GM18505 (cell line): ENCODE measurements at regions not wholly inside any gene's neighbourhood (a gene's known extent, or its start where the extent isn't known, plus 50 kb on each side); places are given as distances from the start of the nearest gene placed in this dataset.

ENCODE experiments used
- ATAC-seq: cut with Tn5 transposase; IDR thresholded peaks from one replicate; pipeline ENCODE4 v1.9.1; 2021; ENCODE audit not compliant: unreplicated experiment
- POLR2A ChIP-seq: IDR thresholded peaks from 4 replicates; pipeline ENCODE4 v1.6.1; 2011; ENCODE audit warnings: borderline replicate concordance; ENCODE audit not compliant: insufficient read depth, insufficient read length; ENCODE audit errors: extremely low read depth

DNA sequence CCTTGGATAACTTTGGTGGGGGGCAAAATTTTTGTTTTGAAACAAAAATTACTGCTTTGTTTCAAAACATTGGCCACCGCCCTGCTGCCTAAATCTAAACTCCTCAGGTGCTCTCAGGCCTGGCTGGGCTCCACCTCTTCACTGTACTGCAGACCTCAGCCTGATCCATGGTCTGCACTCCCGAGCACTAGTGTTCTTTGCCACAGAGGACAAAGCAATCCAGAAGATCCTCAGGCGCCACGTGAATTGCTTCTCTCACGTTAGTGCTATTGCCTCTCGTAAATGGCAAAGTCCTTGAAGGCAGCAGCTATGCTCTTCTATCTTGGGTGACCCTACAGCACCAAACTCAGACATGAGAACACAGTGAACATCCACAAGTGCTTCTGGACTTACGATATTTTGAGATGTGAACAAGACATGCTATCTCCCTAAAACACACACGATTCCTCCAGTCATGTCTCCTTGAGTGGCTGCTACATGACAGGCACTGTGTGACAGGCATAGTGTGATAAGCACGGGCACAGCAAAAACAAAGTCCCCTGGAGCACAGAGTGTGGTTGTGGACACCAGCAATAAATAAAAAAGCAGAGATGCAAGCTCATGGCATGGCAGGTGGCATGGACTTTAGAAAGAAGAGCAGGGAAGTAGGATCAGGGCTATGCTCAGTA lies 582.1 kb upstream of the DPP6 start:
- ATAC-seq: no peak
- TF ChIP-seq POLR2A: no peak

DNA sequence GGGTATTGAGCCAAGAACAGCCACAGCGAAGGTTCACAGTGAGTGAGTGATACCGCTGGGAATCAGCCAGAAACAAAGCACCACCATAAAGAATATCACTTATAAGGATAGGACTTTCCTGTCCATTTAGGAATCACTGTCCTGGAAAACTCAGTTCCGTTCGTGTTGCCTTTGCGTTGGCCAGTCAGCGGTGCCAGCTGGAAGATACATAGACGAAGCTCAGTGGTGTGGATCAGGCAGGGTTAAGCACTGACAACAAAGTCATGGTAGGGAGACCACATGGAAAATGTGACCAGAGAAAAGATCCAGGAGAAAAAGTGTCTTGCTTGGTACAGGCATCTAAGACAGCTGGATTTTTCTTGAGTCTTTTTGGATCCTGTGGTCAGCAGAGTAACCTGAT lies 579.7 kb upstream of the DPP6 start:
- TF ChIP-seq POLR2A: no peak
- ATAC-seq: no peak

GRCh38 chr7:153473185-153473584 lies 579.0 kb upstream of the DPP6 start:
- TF ChIP-seq POLR2A: no peak
- no peak for ATAC-seq

DNA sequence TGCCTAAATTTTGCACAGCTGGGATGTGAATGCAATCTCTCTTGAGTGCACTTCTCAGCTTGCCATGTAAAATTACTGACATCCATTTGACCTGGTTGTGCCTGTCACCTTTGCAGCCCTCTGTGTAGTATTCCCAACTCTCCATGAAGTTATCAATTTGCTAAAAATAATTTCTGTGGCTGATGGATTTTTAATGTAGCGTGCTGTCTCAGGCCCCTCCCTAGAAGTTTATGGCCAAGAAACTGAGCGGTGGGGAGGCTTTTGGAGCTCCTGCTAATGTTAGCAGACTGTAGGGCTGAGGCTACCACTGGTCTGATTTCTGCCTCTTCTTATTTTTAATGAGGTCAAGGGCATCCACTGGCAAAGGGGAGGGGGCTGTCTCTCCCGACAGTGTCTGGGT lies 577.0 kb upstream of the DPP6 start:
- no peak for ATAC-seq
- no peak for TF ChIP-seq POLR2A

- ATAC-seq: no peak
- TF ChIP-seq POLR2A: no peak
Observed at GRCh38 chr7:153476166-153476565, 576.0 kb upstream of the DPP6 start.

GRCh38 chr7:153496257-153496656 lies 555.9 kb upstream of the DPP6 start:
- no peak for ATAC-seq

GRCh38 chr7:153503093-153503492 lies 549.1 kb upstream of the DPP6 start:
- TF ChIP-seq POLR2A: no peak
- ATAC-seq: no peak

More at GRCh38 chr7:153496257-153496656, 555.9 kb upstream of the DPP6 start:
- no peak for TF ChIP-seq POLR2A

GRCh38 chr7:153504288-153505075 lies 547.7 kb upstream of the DPP6 start:
- TF ChIP-seq POLR2A: no peak
- no peak for ATAC-seq

DNA sequence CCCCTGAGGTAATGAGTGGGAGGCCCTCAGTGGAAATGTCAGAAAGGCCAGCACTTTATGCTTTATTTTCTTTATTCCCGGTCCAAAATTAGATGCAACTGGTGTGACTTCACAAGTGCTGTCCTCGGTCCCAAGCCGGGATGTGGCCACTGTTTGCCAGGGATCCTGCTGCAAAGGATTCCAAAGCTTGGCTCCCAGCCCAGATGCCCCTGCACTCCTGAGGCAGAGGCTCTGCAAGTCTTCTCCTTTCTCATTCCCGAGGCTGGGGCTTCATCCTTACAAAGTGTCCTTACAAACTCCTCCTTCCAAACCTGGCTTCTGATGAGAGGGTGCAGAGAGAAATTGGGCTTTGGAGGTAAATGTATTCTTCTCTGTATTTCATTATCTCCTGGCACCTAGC lies 544.3 kb upstream of the DPP6 start:
- no peak for ATAC-seq
- no peak for TF ChIP-seq POLR2A

- ATAC-seq: no peak
- no peak for TF ChIP-seq POLR2A
Observed at GRCh38 chr7:153509768-153510167, 542.4 kb upstream of the DPP6 start.

DNA sequence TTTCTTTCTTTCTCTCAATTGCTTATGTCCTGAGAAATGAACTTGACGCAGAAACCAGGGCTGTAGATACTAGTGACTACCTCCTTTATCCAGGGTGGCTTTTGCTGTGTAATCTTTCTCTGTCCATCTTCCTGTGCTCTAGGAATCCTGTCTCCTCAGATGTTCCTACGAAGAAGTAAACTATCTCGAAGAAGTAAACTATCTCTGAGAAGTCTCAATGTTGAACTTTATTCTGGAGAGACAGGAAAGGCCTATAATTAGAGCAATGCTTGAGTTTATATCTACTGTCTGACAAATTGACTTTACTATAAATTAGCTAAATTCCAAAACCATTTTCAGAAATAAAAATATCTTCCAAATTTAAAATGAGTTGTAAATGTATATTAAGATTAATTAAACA lies 541.5 kb upstream of the DPP6 start:
- ATAC-seq: no peak
- no peak for TF ChIP-seq POLR2A

GRCh38 chr7:153514032-153514431 lies 538.2 kb upstream of the DPP6 start:
- TF ChIP-seq POLR2A: no peak
- no peak for ATAC-seq

GRCh38 chr7:153515359-153515758 lies 536.8 kb upstream of the DPP6 start:
- no peak for TF ChIP-seq POLR2A
- no peak for ATAC-seq
